GM10266 (cell line): ENCODE measurements at regions not wholly inside any gene's neighbourhood (a gene's known extent, or its start where the extent isn't known, plus 50 kb on each side); places are given as distances from the start of the nearest gene placed in this dataset.

ENCODE experiments used
- DNase-seq: peaks from one replicate; pipeline ENCODE4 v3.0.0; 2012; ENCODE audit errors: extremely low spot score
- CTCF ChIP-seq: IDR thresholded peaks from 2 replicates; pipeline ENCODE4 v1.5.1; 2012; ENCODE audit warnings: mild to moderate bottlenecking, low read depth; ENCODE audit not compliant: control insufficient read depth, insufficient read depth; ENCODE audit errors: missing control alignments

- TF ChIP-seq CTCF: no peak
Measured at GRCh38 chr12:127401005-127401404, 866.0 kb upstream of the TMEM132C start.

GRCh38 chr12:127401536-127401935 is 865.4 kb upstream of the TMEM132C start:
- no peak for TF ChIP-seq CTCF
- no peak for DNase-seq

More at GRCh38 chr12:127401005-127401404, 866.0 kb upstream of the TMEM132C start:
- no peak for DNase-seq

- no peak for DNase-seq
- no peak for TF ChIP-seq CTCF
Measured at GRCh38 chr12:127411166-127411915, 855.6 kb upstream of the TMEM132C start.

GRCh38 chr12:127411981-127412380 is 855.0 kb upstream of the TMEM132C start:
- DNase-seq: no peak
- no peak for TF ChIP-seq CTCF

GRCh38 chr12:127412866-127413265 is 854.1 kb upstream of the TMEM132C start:
- no peak for TF ChIP-seq CTCF
- no peak for DNase-seq

- no peak for DNase-seq
- TF ChIP-seq CTCF: no peak
Measured at GRCh38 chr12:127414186-127414585, 852.8 kb upstream of the TMEM132C start.

- TF ChIP-seq CTCF: no peak
- no peak for DNase-seq
Measured at GRCh38 chr12:127414636-127415035, 852.3 kb upstream of the TMEM132C start.
